GM12878 (cell line): ENCODE measurements at regions not wholly inside any gene's neighbourhood (a gene's known extent, or its start where the extent isn't known, plus 50 kb on each side); places are given as distances from the start of the nearest gene placed in this dataset.

Source experiments
- ATAC-seq: fragments of 200-7000 bp; cut with Tn5 transposase; 3 replicates; pipeline ENCODE4 v1.9.1; 2020; ENCODE audit warnings: mild to moderate bottlenecking, moderate library complexity
- BruUV-seq: library from RNA; stranded (reverse); fragments of 400-500 nt; replicated peaks from 2 replicates; lab custom pipeline; 2021; lab: Mats Ljungman, UMichigan
- CTCF ChIA-PET: fragments of 300-600 bp; sonication (Branson Sonifier 250); formaldehyde crosslinking; extraction: SDS; loops from one replicate; lab custom pipeline; 2021; ENCODE audit warnings: inconsistent platforms; lab: Yijun Ruan, JAX
- POLR2A ChIA-PET: fragments of 350-600 bp; formaldehyde crosslinking; extraction: SDS; loops from one replicate; lab custom pipeline; 2021; ENCODE audit warnings: inconsistent platforms; lab: Charles Lee
- RAD21 ChIA-PET: fragments of 300-600 bp; sonication (Branson Sonifier 250); formaldehyde crosslinking; loops from one replicate; lab custom pipeline; 2023; ENCODE audit warnings: antibody characterized with exemption; ENCODE audit not compliant: unreplicated experiment; lab: Charles Lee
- SMC1A ChIA-PET: fragments of 300-600 bp; sonication (Branson Sonifier 250); formaldehyde crosslinking; loops from one replicate; lab custom pipeline; 2023; ENCODE audit not compliant: unreplicated experiment, uncharacterized antibody; lab: Charles Lee
- DNase-seq: peaks from one replicate; pipeline ENCODE4 v3.0.0-alpha.2; 2011; ENCODE audit warnings: low read depth, low spot score
- FAIRE-seq: peaks from 3 replicates; lab custom pipeline; 2011; peaks lifted over from hg19 to GRCh38; lab: Jason Lieb, UNC
- H2AFZ ChIP-seq: 2 replicates; pipeline ENCODE4 v1.6.0; 2011; ENCODE audit warnings: low read depth, low read length, control low read depth; ENCODE audit not compliant: control insufficient read depth
- H3K27ac ChIP-seq: 2 replicates; pipeline ENCODE4 v1.5.1; 2011; ENCODE audit warnings: control low read depth; ENCODE audit not compliant: control insufficient read depth, insufficient read depth
- H3K27me3 ChIP-seq, 2 experiments: replicated peaks in 1 of 2; 2 replicates each; pipeline versions ENCODE4 v1.6.0 to v1.6.1; 2011; ENCODE audit warnings: low read length in 1 of 2; ENCODE audit not compliant: control insufficient read depth in 2 of 2, insufficient read depth in 2 of 2
- H3K36me3 ChIP-seq, 2 experiments: 2 replicates each; pipeline ENCODE4 v1.5.1; 2011; ENCODE audit warnings: low read length in 1 of 2; ENCODE audit not compliant: control insufficient read depth in 2 of 2, insufficient read depth in 2 of 2
- H3K4me1 ChIP-seq: 2 replicates; pipeline ENCODE4 v1.6.1; 2011; ENCODE audit warnings: mild to moderate bottlenecking, low read length, moderate library complexity, mixed read lengths; ENCODE audit not compliant: control insufficient read depth, insufficient read depth
- H3K4me2 ChIP-seq: 2 replicates; pipeline ENCODE4 v1.6.0; 2011; ENCODE audit warnings: control low read depth; ENCODE audit not compliant: control insufficient read depth, insufficient read depth
- H3K4me3 ChIP-seq: fragments of 200-600 bp; sonication (generic); 2 replicates; pipeline ENCODE4 v1.5.1; 2016
- H3K79me2 ChIP-seq: 2 replicates; pipeline ENCODE4 v1.6.0; 2011; ENCODE audit warnings: low read length; ENCODE audit not compliant: control insufficient read depth, insufficient read depth
- H3K9ac ChIP-seq: 2 replicates; pipeline ENCODE4 v1.8.0; 2011; ENCODE audit warnings: low read length, control low read depth, mixed read lengths; ENCODE audit not compliant: control insufficient read depth, insufficient read depth
- H3K9me3 ChIP-seq: replicated peaks from 3 replicates; pipeline ENCODE4 v1.5.1; 2011; ENCODE audit warnings: mild to moderate bottlenecking, low read length; ENCODE audit not compliant: control insufficient read depth, insufficient read depth
- H4K20me1 ChIP-seq: 2 replicates; pipeline ENCODE4 v1.6.0; 2011; ENCODE audit not compliant: control insufficient read depth, insufficient read depth
- IKZF2 ChIP-seq, 2 experiments: fragments of 450-650 bp; IDR thresholded peaks; 2 replicates each; pipeline ENCODE4 v1.6.1; 2017; ENCODE audit warnings: mild to moderate bottlenecking in 2 of 2, moderate library complexity in 2 of 2
- NFYA ChIP-seq: IDR thresholded peaks from 2 replicates; pipeline ENCODE4 v1.6.1; 2011; ENCODE audit warnings: low read depth, mild to moderate bottlenecking, low read length, improper control_type of control experiment, borderline replicate concordance
- NR2C2 ChIP-seq: IDR thresholded peaks from 2 replicates; pipeline ENCODE4 v1.6.1; 2011; ENCODE audit warnings: borderline replicate concordance, low read depth; ENCODE audit not compliant: control insufficient read depth, insufficient read length
- POLR2AphosphoS5 ChIP-seq: IDR thresholded peaks from 2 replicates; pipeline ENCODE4 v1.6.1; 2011; ENCODE audit warnings: mild to moderate bottlenecking, low read length, inconsistent platforms
- RCOR1 ChIP-seq: conservative IDR thresholded peaks from 2 replicates; pipeline ENCODE4 v1.6.1; 2012; ENCODE audit warnings: low read depth, low read length, improper control_type of control experiment
- SIN3A ChIP-seq: IDR thresholded peaks from 2 replicates; pipeline ENCODE4 v1.6.1; 2012; ENCODE audit warnings: low read depth, low read length, improper control_type of control experiment
- TARDBP ChIP-seq: IDR thresholded peaks from 2 replicates; pipeline ENCODE4 v1.6.1; 2016; ENCODE audit warnings: borderline replicate concordance
- WGBS: methylation state at CpG from one replicate; pipeline ENCODE4 v1.1.6; 2016; ENCODE audit warnings: low lambda C conversion rate; ENCODE audit not compliant: insufficient replicate concordance, insufficient coverage; ENCODE audit errors: missing lambda C conversion rate; 5-methylcytosine and 5-hydroxymethylcytosine counted together
- in situ Hi-C: fragments of 300-500 bp; cut with MboI; formaldehyde crosslinking; loops from 9 replicates; pipeline ENCODE4 v1.14.3; 2018; ENCODE audit warnings: mixed read lengths
- intact Hi-C: fragments of 100-400 bp; cut with micrococcal nuclease; formaldehyde crosslinking; loops from one replicate; pipeline ENCODE4 v1.14.2; 2022; ENCODE audit not compliant: unreplicated experiment
- TF ChIP-seq, protein P1 (sequence below): IDR thresholded peaks from 2 replicates; pipeline ENCODE4 v1.6.1; 2011; ENCODE audit warnings: borderline replicate concordance, low read depth, mild to moderate bottlenecking, moderate library complexity, mixed read lengths, low read length; ENCODE audit not compliant: insufficient read depth; ENCODE audit errors: extremely low read length
- TF ChIP-seq, protein P2 (sequence below): fragments of 450-650 bp; IDR thresholded peaks from 2 replicates; pipeline ENCODE4 v1.6.1; 2017; ENCODE audit warnings: low read depth, mild to moderate bottlenecking, moderate library complexity
- TF ChIP-seq, protein P3 (sequence below): fragments of 450-650 bp; formaldehyde crosslinking; IDR thresholded peaks from 2 replicates; pipeline ENCODE4 v1.4.0; 2022; ENCODE audit warnings: mild to moderate bottlenecking, moderate library complexity
- TF ChIP-seq, protein P4 (sequence below): fragments of 450-650 bp; IDR thresholded peaks from 2 replicates; pipeline ENCODE4 v1.6.1; 2017; ENCODE audit warnings: antibody characterized with exemption, mild to moderate bottlenecking, moderate library complexity
- TF ChIP-seq, protein P5 (sequence below): fragments of 450-650 bp; formaldehyde crosslinking; IDR thresholded peaks from 2 replicates; pipeline ENCODE4 v1.5.0; 2022; ENCODE audit warnings: mild to moderate bottlenecking, missing genetic modification characterization

DNA sequence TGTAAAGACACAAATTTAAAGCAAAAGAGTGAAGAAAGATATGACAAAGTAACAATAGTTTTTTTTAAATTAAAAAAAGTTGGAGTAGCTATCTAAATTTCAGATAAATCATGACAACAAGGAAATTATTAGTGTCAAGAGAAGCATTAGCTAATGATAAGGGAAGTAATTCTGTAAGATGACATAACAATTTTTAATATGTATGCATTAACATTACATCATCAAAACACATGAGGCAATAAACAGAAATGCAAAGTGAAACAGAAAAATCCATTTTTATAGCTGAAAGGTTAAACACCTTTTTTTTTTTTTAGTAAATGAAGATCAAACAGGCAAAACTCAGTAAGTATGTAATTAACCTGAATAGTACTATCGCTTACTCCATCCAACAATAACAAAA lies 804.9 kb upstream of the PRR20A start:
- Histone ChIP-seq H3K4me1 (no peaks in the 10 kb centered on the region), H3K36me3 (no peaks in the 10 kb centered on the region), H3K27me3 (no peaks in the 10 kb centered on the region), H4K20me1 (no peaks in the 10 kb centered on the region), H3K9me3 (no peaks in the 10 kb centered on the region), H3K4me3 (no peak overlapping the region), H3K9ac (no peak overlapping the region), H3K4me2 (no peak overlapping the region), H3K27ac (no peak overlapping the region), H2AFZ (no peak overlapping the region), H3K79me2 (no peaks in the 10 kb centered on the region)
- ChIA-PET POLR2A (no interaction called here), CTCF (no interaction called here), SMC1A (no interaction called here), RAD21 (no interaction called here)
- intact Hi-C loops (no loop called here), in situ Hi-C loops (no loop called here)
- FAIRE-seq (no peak), ATAC-seq (no peak), DNase-seq (no peak)
- no TSS peak for BruUV-seq
- WGBS: 100% methylated on average over 1 of the region's 1 CpG
- TF ChIP-seq SIN3A (no peak), TARDBP (no peak), NFYA (no peak), RCOR1 (no peak), POLR2AphosphoS5 (no peak), IKZF2 (IDR thresholded peaks at IDR 0.05) (no peak), NR2C2 (no peak)
- TF ChIP-seq, protein P1, sequence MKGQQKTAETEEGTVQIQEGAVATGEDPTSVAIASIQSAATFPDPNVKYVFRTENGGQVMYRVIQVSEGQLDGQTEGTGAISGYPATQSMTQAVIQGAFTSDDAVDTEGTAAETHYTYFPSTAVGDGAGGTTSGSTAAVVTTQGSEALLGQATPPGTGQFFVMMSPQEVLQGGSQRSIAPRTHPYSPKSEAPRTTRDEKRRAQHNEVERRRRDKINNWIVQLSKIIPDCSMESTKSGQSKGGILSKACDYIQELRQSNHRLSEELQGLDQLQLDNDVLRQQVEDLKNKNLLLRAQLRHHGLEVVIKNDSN: no peak
- TF ChIP-seq, protein P2, sequence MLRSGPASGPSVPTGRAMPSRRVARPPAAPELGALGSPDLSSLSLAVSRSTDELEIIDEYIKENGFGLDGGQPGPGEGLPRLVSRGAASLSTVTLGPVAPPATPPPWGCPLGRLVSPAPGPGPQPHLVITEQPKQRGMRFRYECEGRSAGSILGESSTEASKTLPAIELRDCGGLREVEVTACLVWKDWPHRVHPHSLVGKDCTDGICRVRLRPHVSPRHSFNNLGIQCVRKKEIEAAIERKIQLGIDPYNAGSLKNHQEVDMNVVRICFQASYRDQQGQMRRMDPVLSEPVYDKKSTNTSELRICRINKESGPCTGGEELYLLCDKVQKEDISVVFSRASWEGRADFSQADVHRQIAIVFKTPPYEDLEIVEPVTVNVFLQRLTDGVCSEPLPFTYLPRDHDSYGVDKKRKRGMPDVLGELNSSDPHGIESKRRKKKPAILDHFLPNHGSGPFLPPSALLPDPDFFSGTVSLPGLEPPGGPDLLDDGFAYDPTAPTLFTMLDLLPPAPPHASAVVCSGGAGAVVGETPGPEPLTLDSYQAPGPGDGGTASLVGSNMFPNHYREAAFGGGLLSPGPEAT: no peak
- TF ChIP-seq, protein P3, sequence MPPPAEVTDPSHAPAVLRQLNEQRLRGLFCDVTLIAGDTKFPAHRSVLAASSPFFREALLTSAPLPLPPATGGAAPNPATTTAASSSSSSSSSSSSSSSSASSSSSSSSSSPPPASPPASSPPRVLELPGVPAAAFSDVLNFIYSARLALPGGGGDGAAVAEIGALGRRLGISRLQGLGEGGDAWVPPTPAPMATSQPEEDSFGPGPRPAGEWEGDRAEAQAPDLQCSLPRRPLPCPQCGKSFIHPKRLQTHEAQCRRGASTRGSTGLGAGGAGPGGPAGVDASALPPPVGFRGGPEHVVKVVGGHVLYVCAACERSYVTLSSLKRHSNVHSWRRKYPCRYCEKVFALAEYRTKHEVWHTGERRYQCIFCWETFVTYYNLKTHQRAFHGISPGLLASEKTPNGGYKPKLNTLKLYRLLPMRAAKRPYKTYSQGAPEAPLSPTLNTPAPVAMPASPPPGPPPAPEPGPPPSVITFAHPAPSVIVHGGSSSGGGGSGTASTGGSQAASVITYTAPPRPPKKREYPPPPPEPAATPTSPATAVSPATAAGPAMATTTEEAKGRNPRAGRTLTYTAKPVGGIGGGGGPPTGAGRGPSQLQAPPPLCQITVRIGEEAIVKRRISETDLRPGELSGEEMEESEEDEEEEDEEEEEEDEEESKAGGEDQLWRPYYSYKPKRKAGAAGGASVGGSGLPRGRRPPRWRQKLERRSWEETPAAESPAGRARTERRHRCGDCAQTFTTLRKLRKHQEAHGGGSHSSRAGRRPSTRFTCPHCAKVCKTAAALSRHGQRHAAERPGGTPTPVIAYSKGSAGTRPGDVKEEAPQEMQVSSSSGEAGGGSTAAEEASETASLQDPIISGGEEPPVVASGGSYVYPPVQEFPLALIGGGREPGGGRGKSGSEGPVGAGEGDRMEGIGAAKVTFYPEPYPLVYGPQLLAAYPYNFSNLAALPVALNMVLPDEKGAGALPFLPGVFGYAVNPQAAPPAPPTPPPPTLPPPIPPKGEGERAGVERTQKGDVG (CRISPR knock-in tag): no peak
- TF ChIP-seq, protein P4, sequence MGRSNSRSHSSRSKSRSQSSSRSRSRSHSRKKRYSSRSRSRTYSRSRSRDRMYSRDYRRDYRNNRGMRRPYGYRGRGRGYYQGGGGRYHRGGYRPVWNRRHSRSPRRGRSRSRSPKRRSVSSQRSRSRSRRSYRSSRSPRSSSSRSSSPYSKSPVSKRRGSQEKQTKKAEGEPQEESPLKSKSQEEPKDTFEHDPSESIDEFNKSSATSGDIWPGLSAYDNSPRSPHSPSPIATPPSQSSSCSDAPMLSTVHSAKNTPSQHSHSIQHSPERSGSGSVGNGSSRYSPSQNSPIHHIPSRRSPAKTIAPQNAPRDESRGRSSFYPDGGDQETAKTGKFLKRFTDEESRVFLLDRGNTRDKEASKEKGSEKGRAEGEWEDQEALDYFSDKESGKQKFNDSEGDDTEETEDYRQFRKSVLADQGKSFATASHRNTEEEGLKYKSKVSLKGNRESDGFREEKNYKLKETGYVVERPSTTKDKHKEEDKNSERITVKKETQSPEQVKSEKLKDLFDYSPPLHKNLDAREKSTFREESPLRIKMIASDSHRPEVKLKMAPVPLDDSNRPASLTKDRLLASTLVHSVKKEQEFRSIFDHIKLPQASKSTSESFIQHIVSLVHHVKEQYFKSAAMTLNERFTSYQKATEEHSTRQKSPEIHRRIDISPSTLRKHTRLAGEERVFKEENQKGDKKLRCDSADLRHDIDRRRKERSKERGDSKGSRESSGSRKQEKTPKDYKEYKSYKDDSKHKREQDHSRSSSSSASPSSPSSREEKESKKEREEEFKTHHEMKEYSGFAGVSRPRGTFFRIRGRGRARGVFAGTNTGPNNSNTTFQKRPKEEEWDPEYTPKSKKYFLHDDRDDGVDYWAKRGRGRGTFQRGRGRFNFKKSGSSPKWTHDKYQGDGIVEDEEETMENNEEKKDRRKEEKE: no peak
- TF ChIP-seq, protein P5, sequence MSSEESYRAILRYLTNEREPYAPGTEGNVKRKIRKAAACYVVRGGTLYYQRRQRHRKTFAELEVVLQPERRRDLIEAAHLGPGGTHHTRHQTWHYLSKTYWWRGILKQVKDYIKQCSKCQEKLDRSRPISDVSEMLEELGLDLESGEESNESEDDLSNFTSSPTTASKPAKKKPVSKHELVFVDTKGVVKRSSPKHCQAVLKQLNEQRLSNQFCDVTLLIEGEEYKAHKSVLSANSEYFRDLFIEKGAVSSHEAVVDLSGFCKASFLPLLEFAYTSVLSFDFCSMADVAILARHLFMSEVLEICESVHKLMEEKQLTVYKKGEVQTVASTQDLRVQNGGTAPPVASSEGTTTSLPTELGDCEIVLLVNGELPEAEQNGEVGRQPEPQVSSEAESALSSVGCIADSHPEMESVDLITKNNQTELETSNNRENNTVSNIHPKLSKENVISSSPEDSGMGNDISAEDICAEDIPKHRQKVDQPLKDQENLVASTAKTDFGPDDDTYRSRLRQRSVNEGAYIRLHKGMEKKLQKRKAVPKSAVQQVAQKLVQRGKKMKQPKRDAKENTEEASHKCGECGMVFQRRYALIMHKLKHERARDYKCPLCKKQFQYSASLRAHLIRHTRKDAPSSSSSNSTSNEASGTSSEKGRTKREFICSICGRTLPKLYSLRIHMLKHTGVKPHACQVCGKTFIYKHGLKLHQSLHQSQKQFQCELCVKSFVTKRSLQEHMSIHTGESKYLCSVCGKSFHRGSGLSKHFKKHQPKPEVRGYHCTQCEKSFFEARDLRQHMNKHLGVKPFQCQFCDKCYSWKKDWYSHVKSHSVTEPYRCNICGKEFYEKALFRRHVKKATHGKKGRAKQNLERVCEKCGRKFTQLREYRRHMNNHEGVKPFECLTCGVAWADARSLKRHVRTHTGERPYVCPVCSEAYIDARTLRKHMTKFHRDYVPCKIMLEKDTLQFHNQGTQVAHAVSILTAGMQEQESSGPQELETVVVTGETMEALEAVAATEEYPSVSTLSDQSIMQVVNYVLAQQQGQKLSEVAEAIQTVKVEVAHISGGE (CRISPR knock-in tag): no peak
